H4 (cell line): ENCODE measurements at regions not wholly inside any gene's neighbourhood (a gene's known extent, or its start where the extent isn't known, plus 50 kb on each side); places are given as distances from the start of the nearest gene placed in this dataset.
A peak's percentile ranks its signal among the peaks of the same experiment; 100 is the strongest.

Experiments used
- DNase-seq: peaks from one replicate; pipeline ENCODE4 v3.0.0-alpha.2; 2015; ENCODE audit warnings: low spot score

GRCh38 chr5:133687212-133688061 is 75.1 kb upstream of the FSTL4 start:
- DNase-seq, result no peak

- no peak for DNase-seq
Measured at GRCh38 chr5:133686566-133686965, 74.2 kb upstream of the FSTL4 start.

GRCh38 chr5:133685402-133686018 is 73.2 kb upstream of the FSTL4 start:
- DNase-seq, result no peak

- DNase-seq, result no peak
Measured at GRCh38 chr5:133683646-133684596, 71.6 kb upstream of the FSTL4 start.

GRCh38 chr5:133682451-133682850 is 70.1 kb upstream of the FSTL4 start:
- no peak for DNase-seq

- no peak for DNase-seq
Measured at GRCh38 chr5:133681896-133682295, 69.6 kb upstream of the FSTL4 start.

GRCh38 chr5:133680830-133681565 is 68.7 kb upstream of the FSTL4 start:
- no peak for DNase-seq

GRCh38 chr5:133679534-133679933 is 67.2 kb upstream of the FSTL4 start:
- DNase-seq, result no peak

- DNase-seq, result no peak
Measured at GRCh38 chr5:133675376-133676154, 63.2 kb upstream of the FSTL4 start.

- no peak for DNase-seq
Measured at GRCh38 chr5:133670336-133670735, 58.0 kb upstream of the FSTL4 start.

- no peak for DNase-seq
Measured at GRCh38 chr5:133669472-133669871, 57.1 kb upstream of the FSTL4 start.

- no peak for DNase-seq
Measured at GRCh38 chr5:133668458-133668857, 56.1 kb upstream of the FSTL4 start.

- DNase-seq, result no peak
Measured at GRCh38 chr5:133667217-133667616, 54.9 kb upstream of the FSTL4 start.

- DNase-seq, result no peak
Measured at GRCh38 chr5:133665571-133665970, 53.2 kb upstream of the FSTL4 start.

GRCh38 chr5:133664422-133664821 is 52.1 kb upstream of the FSTL4 start:
- DNase-seq, result peak; percentile 22

GRCh38 chr5:133663397-133664054 is 51.2 kb upstream of the FSTL4 start:
- DNase-seq, result no peak

- no peak for DNase-seq
Measured at GRCh38 chr5:133662578-133662977, 50.2 kb upstream of the FSTL4 start.
